IMR-90 (cell line): ENCODE measurements at regions not wholly inside any gene's neighbourhood (a gene's known extent, or its start where the extent isn't known, plus 50 kb on each side); places are given as distances from the start of the nearest gene placed in this dataset.

ENCODE experiments used
- ATAC-seq: fragments of 200-7000 bp; cut with Tn5 transposase; 2 replicates; pipeline ENCODE4 v1.9.1; 2020; ENCODE audit warnings: low read depth, mild to moderate bottlenecking, moderate library complexity
- BruUV-seq: library from RNA; stranded (reverse); fragments of 400-500 nt; replicated peaks from 2 replicates; lab custom pipeline; 2021; lab: Mats Ljungman, UMichigan
- CTCF ChIA-PET: fragments of 300-600 bp; formaldehyde crosslinking; extraction: SDS; loops from one replicate; lab custom pipeline; 2021; ENCODE audit warnings: antibody characterized with exemption; lab: Yijun Ruan, JAX
- POLR2A ChIA-PET: fragments of 300-600 bp; sonication (Branson Sonifier 250); formaldehyde crosslinking; loops from one replicate; lab custom pipeline; 2022; ENCODE audit warnings: antibody characterized with exemption; ENCODE audit not compliant: unreplicated experiment; lab: Charles Lee
- DNase-seq: peaks from one replicate; pipeline ENCODE4 v3.0.0; 2013
- H2AFZ ChIP-seq: replicated peaks from 2 replicates; pipeline ENCODE3; 2013; ENCODE audit warnings: low read length, mild to moderate bottlenecking; ENCODE audit not compliant: poor library complexity
- H2AK5ac ChIP-seq: 2 replicates; pipeline ENCODE4 v1.6.1; 2013; ENCODE audit warnings: low read depth, low read length, inconsistent platforms
- H2AK9ac ChIP-seq: replicated peaks from 2 replicates; pipeline ENCODE3; 2013; ENCODE audit warnings: mild to moderate bottlenecking, low read depth, low read length, moderate library complexity; ENCODE audit not compliant: poor library complexity
- H2BK120ac ChIP-seq: 2 replicates; pipeline ENCODE4 v1.6.1; 2013; ENCODE audit warnings: low read depth, low read length, inconsistent platforms
- H2BK15ac ChIP-seq: 3 replicates; pipeline ENCODE4 v1.6.1; 2013; ENCODE audit warnings: low read depth, low read length, inconsistent platforms
- H2BK20ac ChIP-seq: 2 replicates; pipeline ENCODE4 v1.6.1; 2013; ENCODE audit warnings: low read depth, mild to moderate bottlenecking, inconsistent platforms, low read length, moderate library complexity
- H2BK5ac ChIP-seq: 2 replicates; pipeline ENCODE4 v1.6.1; 2013; ENCODE audit warnings: mild to moderate bottlenecking, low read depth, low read length, inconsistent platforms; ENCODE audit not compliant: poor library complexity, severe bottlenecking
- H3K14ac ChIP-seq: replicated peaks from 2 replicates; pipeline ENCODE4 v1.6.1; 2013; ENCODE audit warnings: low read depth, low read length, inconsistent platforms
- H3K18ac ChIP-seq: 2 replicates; pipeline ENCODE4 v1.6.1; 2013; ENCODE audit warnings: low read depth, low read length, control low read depth
- H3K23ac ChIP-seq: 2 replicates; pipeline ENCODE4 v1.6.1; 2013; ENCODE audit warnings: low read depth, low read length, inconsistent platforms
- H3K27ac ChIP-seq: 2 replicates; pipeline ENCODE4 v1.5.1; 2013; ENCODE audit warnings: mild to moderate bottlenecking, control low read depth, low read length; ENCODE audit not compliant: insufficient read depth
- H3K27me3 ChIP-seq: 2 replicates; pipeline ENCODE4 v1.6.1; 2013; ENCODE audit warnings: low read length; ENCODE audit not compliant: control insufficient read depth, insufficient read depth
- H3K36me3 ChIP-seq: 2 replicates; pipeline ENCODE4 v1.6.1; 2013; ENCODE audit warnings: low read length, mixed read lengths; ENCODE audit not compliant: control insufficient read depth, insufficient read depth
- H3K4ac ChIP-seq: 2 replicates; pipeline ENCODE4 v1.6.1; 2013; ENCODE audit warnings: low read depth, low read length, inconsistent platforms
- H3K4me1 ChIP-seq: 2 replicates; pipeline ENCODE4 v1.6.1; 2013; ENCODE audit warnings: low read length, mixed read lengths; ENCODE audit not compliant: control insufficient read depth, insufficient read depth
- H3K4me2 ChIP-seq: 2 replicates; pipeline ENCODE4 v1.6.1; 2013; ENCODE audit warnings: low read depth, mild to moderate bottlenecking, control low read depth, low read length, moderate library complexity
- H3K4me3 ChIP-seq: 2 replicates; pipeline ENCODE4 v1.5.1; 2013; ENCODE audit warnings: low read depth, mild to moderate bottlenecking, control low read depth, low read length, moderate library complexity; ENCODE audit not compliant: insufficient read depth
- H3K56ac ChIP-seq: 2 replicates; pipeline ENCODE4 v1.6.1; 2013; ENCODE audit warnings: low read length, inconsistent platforms; ENCODE audit not compliant: insufficient read depth; ENCODE audit errors: extremely low read depth
- H3K79me1 ChIP-seq, 2 experiments: 2 replicates each; pipeline ENCODE4 v1.6.1; 2013; ENCODE audit warnings: low read length in 2 of 2, inconsistent platforms in 1 of 2, low read depth in 1 of 2
- H3K9ac ChIP-seq: 2 replicates; pipeline ENCODE4 v1.6.1; 2013; ENCODE audit warnings: low read depth, low read length, control low read depth
- H3K9me1 ChIP-seq: 2 replicates; pipeline ENCODE4 v1.6.1; 2013; ENCODE audit warnings: low read length, inconsistent platforms; ENCODE audit not compliant: insufficient read depth
- H3K9me3 ChIP-seq: 2 replicates; pipeline ENCODE4 v1.6.1; 2013; ENCODE audit warnings: low read length; ENCODE audit not compliant: control insufficient read depth, insufficient read depth
- H4K20me1 ChIP-seq: 2 replicates; pipeline ENCODE4 v1.6.1; 2013; ENCODE audit warnings: low read length, inconsistent platforms; ENCODE audit not compliant: insufficient read depth
- H4K5ac ChIP-seq: 2 replicates; pipeline ENCODE4 v1.6.1; 2013; ENCODE audit warnings: mild to moderate bottlenecking, low read depth, low read length, control low read depth
- H4K8ac ChIP-seq, 2 experiments: 2 replicates each; pipeline ENCODE4 v1.6.1; 2013; ENCODE audit warnings: low read depth in 2 of 2, low read length in 2 of 2, control low read depth in 1 of 2, inconsistent platforms in 1 of 2
- H4K91ac ChIP-seq: 2 replicates; pipeline ENCODE4 v1.6.1; 2013; ENCODE audit warnings: low read depth, low read length, inconsistent platforms; ENCODE audit not compliant: insufficient read depth
- BHLHE40 ChIP-seq: fragments of 150-350 bp; IDR thresholded peaks from 2 replicates; pipeline ENCODE4 v1.6.1; 2016; ENCODE audit warnings: mild to moderate bottlenecking, low read depth, low read length
- CEBPB ChIP-seq: IDR thresholded peaks from 2 replicates; pipeline ENCODE4 v1.6.1; 2012; ENCODE audit warnings: low read depth, low read length, improper control_type of control experiment
- CHD1 ChIP-seq: IDR thresholded peaks from 2 replicates; pipeline ENCODE4 v1.6.1; 2012; ENCODE audit warnings: low read depth, low read length, improper control_type of control experiment
- ELK1 ChIP-seq: fragments of 150-350 bp; IDR thresholded peaks from 2 replicates; pipeline ENCODE4 v1.6.1; 2016; ENCODE audit warnings: low read depth, mild to moderate bottlenecking, low read length, moderate library complexity, borderline replicate concordance
- FOS ChIP-seq: fragments of 150-350 bp; IDR thresholded peaks from 2 replicates; pipeline ENCODE4 v1.6.1; 2016; ENCODE audit warnings: low read depth, low read length
- MAFK ChIP-seq: IDR thresholded peaks from 2 replicates; pipeline ENCODE4 v1.6.1; 2012; ENCODE audit warnings: low read depth, low read length, improper control_type of control experiment
- MAZ ChIP-seq: IDR thresholded peaks from 2 replicates; pipeline ENCODE4 v1.6.1; 2012; ENCODE audit warnings: low read depth, mild to moderate bottlenecking, low read length, improper control_type of control experiment, moderate library complexity, borderline replicate concordance
- MXI1 ChIP-seq: IDR thresholded peaks from 2 replicates; pipeline ENCODE4 v1.6.1; 2012; ENCODE audit warnings: low read depth, mild to moderate bottlenecking, low read length, moderate library complexity, borderline replicate concordance
- NFE2L2 ChIP-seq: fragments of 150-350 bp; IDR thresholded peaks from 2 replicates; pipeline ENCODE4 v1.6.1; 2016; ENCODE audit warnings: low read depth, mild to moderate bottlenecking, low read length
- POLR2A ChIP-seq: IDR thresholded peaks from 2 replicates; pipeline ENCODE4 v1.6.1; 2012; ENCODE audit warnings: mild to moderate bottlenecking, low read depth, low read length
- RAD21 ChIP-seq: IDR thresholded peaks from 2 replicates; pipeline ENCODE4 v1.6.1; 2012; ENCODE audit warnings: low read length, improper control_type of control experiment
- RCOR1 ChIP-seq: IDR thresholded peaks from 2 replicates; pipeline ENCODE4 v1.6.1; 2012; ENCODE audit warnings: mild to moderate bottlenecking, low read length, improper control_type of control experiment; ENCODE audit not compliant: insufficient replicate concordance
- RFX5 ChIP-seq: IDR thresholded peaks from 2 replicates; pipeline ENCODE4 v1.8.0; 2012; ENCODE audit warnings: low read depth, mild to moderate bottlenecking, low read length, moderate library complexity
- SMC3 ChIP-seq: fragments of 150-350 bp; IDR thresholded peaks from 2 replicates; pipeline ENCODE4 v1.6.1; 2016; ENCODE audit warnings: low read depth, mild to moderate bottlenecking, antibody characterized with exemption, low read length, moderate library complexity
- USF2 ChIP-seq: fragments of 150-350 bp; IDR thresholded peaks from 2 replicates; pipeline ENCODE4 v1.6.1; 2017; ENCODE audit warnings: mild to moderate bottlenecking, antibody characterized with exemption, low read length, low read depth
- WGBS, 2 experiments: methylation state at CpG; one replicate each; pipeline versions ENCODE4 v1.1.5 to v1.1.7; 2013; ENCODE audit warnings: missing lambda C conversion rate in 2 of 2; ENCODE audit not compliant: insufficient read length in 1 of 2; ENCODE audit errors: extremely low coverage in 2 of 2; 5-methylcytosine and 5-hydroxymethylcytosine counted together
- dilution Hi-C: fragments of 300-500 bp; cut with HindIII; formaldehyde crosslinking; loops from one replicate; pipeline ENCODE4 v1.14.3; 2018; ENCODE audit warnings: low sequenced_read_pairs; ENCODE audit not compliant: unreplicated experiment
- in situ Hi-C: fragments of 300-500 bp; cut with MboI; formaldehyde crosslinking; loops from 3 replicates; pipeline ENCODE4 v1.14.3; 2019; ENCODE audit warnings: low sequenced_read_pairs, inconsistent platforms, mixed read lengths
- intact Hi-C: fragments of 100-400 bp; cut with micrococcal nuclease; formaldehyde crosslinking; loops from 2 replicates; pipeline ENCODE4 v1.10.0; 2022
- TF ChIP-seq, protein P1 (sequence below): conservative IDR thresholded peaks from 2 replicates; pipeline ENCODE4 v1.5.1; 2012; ENCODE audit warnings: mild to moderate bottlenecking, low read depth, low read length, improper control_type of control experiment

GRCh38 chr10:94199565-94199964, 163.2 kb downstream of the NOC3L start:
- H2BK120ac ChIP-seq = no peak overlapping the region
- no peaks in the 10 kb centered on the region for H3K36me3 ChIP-seq
- H3K23ac ChIP-seq = no peak overlapping the region
- 93% methylated on average over 2 of the region's 5 CpGs; no CpG with 5 or more reads in 1 of the 2 experiments for WGBS, 2 experiments
- TF ChIP-seq CEBPB (no peak), BHLHE40 (no peak), FOS (no peak), MAFK (no peak), CHD1 (no peak), RFX5 (no peak), NFE2L2 (no peak), USF2 (no peak), POLR2A (no peak), MXI1 (no peak), ELK1 (no peak), SMC3 (no peak), RAD21 (no peak), RCOR1 (no peak), MAZ (no peak)
- TF ChIP-seq, protein P1, sequence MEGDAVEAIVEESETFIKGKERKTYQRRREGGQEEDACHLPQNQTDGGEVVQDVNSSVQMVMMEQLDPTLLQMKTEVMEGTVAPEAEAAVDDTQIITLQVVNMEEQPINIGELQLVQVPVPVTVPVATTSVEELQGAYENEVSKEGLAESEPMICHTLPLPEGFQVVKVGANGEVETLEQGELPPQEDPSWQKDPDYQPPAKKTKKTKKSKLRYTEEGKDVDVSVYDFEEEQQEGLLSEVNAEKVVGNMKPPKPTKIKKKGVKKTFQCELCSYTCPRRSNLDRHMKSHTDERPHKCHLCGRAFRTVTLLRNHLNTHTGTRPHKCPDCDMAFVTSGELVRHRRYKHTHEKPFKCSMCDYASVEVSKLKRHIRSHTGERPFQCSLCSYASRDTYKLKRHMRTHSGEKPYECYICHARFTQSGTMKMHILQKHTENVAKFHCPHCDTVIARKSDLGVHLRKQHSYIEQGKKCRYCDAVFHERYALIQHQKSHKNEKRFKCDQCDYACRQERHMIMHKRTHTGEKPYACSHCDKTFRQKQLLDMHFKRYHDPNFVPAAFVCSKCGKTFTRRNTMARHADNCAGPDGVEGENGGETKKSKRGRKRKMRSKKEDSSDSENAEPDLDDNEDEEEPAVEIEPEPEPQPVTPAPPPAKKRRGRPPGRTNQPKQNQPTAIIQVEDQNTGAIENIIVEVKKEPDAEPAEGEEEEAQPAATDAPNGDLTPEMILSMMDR = no peak
- no peak overlapping the region for H2BK15ac ChIP-seq
- no peak overlapping the region for H2AK5ac ChIP-seq
- H3K14ac ChIP-seq = no peak overlapping the region
- H4K91ac ChIP-seq = no peak overlapping the region
- no peak overlapping the region for H2BK20ac ChIP-seq
- no peak overlapping the region for H3K4me3 ChIP-seq
- no peaks in the 10 kb centered on the region for H3K4me1 ChIP-seq
- no peak overlapping the region for H3K27ac ChIP-seq
- BruUV-seq = no TSS peak
- no peaks in the 10 kb centered on the region for H3K9me3 ChIP-seq
- no peak overlapping the region for H3K4me2 ChIP-seq
- H3K27me3 ChIP-seq = peaks cover 2% of the 10 kb centered on the region
- H2AFZ ChIP-seq = no peak overlapping the region
- no peak overlapping the region for H4K5ac ChIP-seq
- in situ Hi-C loops (no loop called here), intact Hi-C loops (no loop called here), dilution Hi-C loops (no loop called here)
- no peak for DNase-seq
- ATAC-seq = no peak
- H4K8ac ChIP-seq = no peak overlapping the region
- H3K4ac ChIP-seq = no peak overlapping the region
- no peaks in the 10 kb centered on the region for H3K79me1 ChIP-seq
- H3K9me1 ChIP-seq = no peaks in the 10 kb centered on the region
- ChIA-PET CTCF (interaction anchor here (0.5 kb wide), 1 partner anchor 1382 kb away, joined by 3 read pairs; no protein-coding TSS in a partner anchor), POLR2A (no interaction called here)
- no peak overlapping the region for H2AK9ac ChIP-seq
- H3K18ac ChIP-seq = no peak overlapping the region
- H4K20me1 ChIP-seq = no peaks in the 10 kb centered on the region
- no peak overlapping the region for H2BK5ac ChIP-seq
- H3K56ac ChIP-seq = no peak overlapping the region
- H3K9ac ChIP-seq = no peak overlapping the region
